Activated T-cell treated with anti-CD3 and anti-CD28 coated beads, Interleukin-2, amount 50 U/mL, for 24 hours (primary cell): ENCODE measurements at regions not wholly inside any gene's neighbourhood (a gene's known extent, or its start where the extent isn't known, plus 50 kb on each side); places are given as distances from the start of the nearest gene placed in this dataset.

Experiments
- DNase-seq: peaks from one replicate; pipeline ENCODE4 v3.0.0-alpha.2; 2020
- H3K27ac Mint-ChIP-seq: 2 replicates; pipeline ENCODE4 v1.8.0; 2020; ENCODE audit warnings: mild to moderate bottlenecking, mixed read lengths
- H3K27me3 Mint-ChIP-seq: 2 replicates; pipeline ENCODE4 v1.8.0; 2020; ENCODE audit warnings: mixed read lengths
- H3K36me3 Mint-ChIP-seq: 2 replicates; pipeline ENCODE4 v1.8.0; 2020; ENCODE audit warnings: low read depth, mixed read lengths
- H3K4me1 Mint-ChIP-seq: 2 replicates; pipeline ENCODE4 v1.8.0; 2020; ENCODE audit warnings: low read depth, mixed read lengths
- H3K4me3 Mint-ChIP-seq: 2 replicates; pipeline ENCODE4 v1.8.0; 2020; ENCODE audit warnings: mild to moderate bottlenecking, moderate library complexity, mixed read lengths
- H3K9me3 Mint-ChIP-seq: 2 replicates; pipeline ENCODE4 v1.8.0; 2020; ENCODE audit warnings: mixed read lengths

DNA sequence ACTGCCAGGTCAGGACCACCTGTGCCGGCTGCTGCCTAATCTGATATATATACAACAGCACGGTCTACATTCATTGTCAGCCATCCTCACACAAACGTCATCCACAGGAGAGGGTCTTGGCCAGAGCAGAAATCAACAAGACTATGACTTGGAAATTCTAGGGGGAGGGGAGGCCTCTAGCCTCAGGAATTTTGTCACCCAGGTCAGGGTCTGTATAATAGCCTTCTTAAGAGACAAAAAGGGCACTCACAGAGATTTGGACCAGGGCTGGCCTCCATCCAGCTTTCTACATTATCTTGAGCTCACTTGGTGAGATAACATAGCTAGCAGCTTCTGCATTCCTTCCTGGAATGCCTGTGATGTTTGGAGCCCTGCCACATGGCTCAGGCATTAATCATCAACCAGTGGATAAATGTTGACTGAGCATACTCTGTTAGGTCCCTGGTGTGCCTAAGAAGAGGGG, 50.4 kb upstream of the CTIF start:
- no peak for DNase-seq
- Mint-ChIP-seq H3K36me3 (no peaks in the 10 kb centered on the region), H3K9me3 (no peaks in the 10 kb centered on the region), H3K27ac (no peak overlapping the region), H3K27me3 (peaks cover 44% of the 10 kb centered on the region), H3K4me1 (no peaks in the 10 kb centered on the region), H3K4me3 (no peak overlapping the region)

DNA sequence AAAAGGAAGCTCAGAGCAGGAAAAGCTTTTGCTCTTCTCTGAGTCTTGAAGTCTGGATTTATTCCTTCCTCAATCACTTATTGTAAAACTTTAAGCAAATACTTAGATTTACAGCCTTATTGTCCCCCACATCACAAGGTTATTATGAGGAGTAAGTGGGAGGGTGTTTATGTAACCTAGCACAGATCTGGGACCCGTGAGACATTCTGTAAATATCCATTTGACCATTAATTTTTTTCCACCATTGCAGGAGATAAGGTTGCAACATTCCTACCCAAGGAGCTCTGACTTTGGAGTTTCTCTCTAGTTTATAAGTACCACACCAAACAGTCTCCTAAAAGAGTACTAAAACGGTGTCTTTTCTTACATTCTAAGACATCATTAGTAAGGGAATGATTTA, 52.1 kb upstream of the CTIF start:
- H3K4me3 Mint-ChIP-seq, result no peak overlapping the region
- no peaks in the 10 kb centered on the region for H3K36me3 Mint-ChIP-seq
- DNase-seq, result no peak
- H3K27ac Mint-ChIP-seq, result no peak overlapping the region
- H3K4me1 Mint-ChIP-seq, result no peaks in the 10 kb centered on the region
- H3K9me3 Mint-ChIP-seq, result no peaks in the 10 kb centered on the region
- H3K27me3 Mint-ChIP-seq, result peaks cover 31% of the 10 kb centered on the region

DNA sequence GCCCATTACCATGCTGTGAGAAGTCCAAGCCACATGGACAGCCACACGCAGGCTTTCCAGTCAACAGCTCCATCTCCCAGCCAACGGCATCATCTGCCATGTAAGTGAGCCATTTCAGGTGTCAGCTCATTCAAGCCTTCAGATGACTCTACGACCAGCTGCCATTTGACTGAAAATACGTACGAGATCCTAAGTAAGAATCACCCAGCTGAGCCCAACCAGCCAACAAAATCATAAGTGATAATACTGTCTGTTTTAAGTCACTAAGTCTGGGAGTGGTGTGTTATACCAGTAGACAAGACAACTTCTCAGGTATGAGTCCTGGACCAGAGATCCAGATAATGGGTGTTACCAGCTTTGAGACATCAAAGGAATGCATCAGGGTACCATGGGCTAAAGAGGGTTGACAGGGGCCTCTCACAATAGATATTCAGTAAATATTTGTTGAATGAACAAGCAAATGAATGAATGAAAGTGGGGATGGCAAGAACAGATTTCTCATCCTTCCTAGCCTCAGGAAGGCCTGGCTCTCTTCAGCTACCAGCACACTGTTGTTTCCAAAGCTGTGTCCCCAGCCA, 52.9 kb upstream of the CTIF start:
- no peak for DNase-seq
- no peak overlapping the region for H3K4me3 Mint-ChIP-seq
- H3K27ac Mint-ChIP-seq, result no peak overlapping the region
- no peaks in the 10 kb centered on the region for H3K4me1 Mint-ChIP-seq
- H3K36me3 Mint-ChIP-seq, result no peaks in the 10 kb centered on the region
- H3K27me3 Mint-ChIP-seq, result peaks cover 31% of the 10 kb centered on the region
- no peaks in the 10 kb centered on the region for H3K9me3 Mint-ChIP-seq

DNA sequence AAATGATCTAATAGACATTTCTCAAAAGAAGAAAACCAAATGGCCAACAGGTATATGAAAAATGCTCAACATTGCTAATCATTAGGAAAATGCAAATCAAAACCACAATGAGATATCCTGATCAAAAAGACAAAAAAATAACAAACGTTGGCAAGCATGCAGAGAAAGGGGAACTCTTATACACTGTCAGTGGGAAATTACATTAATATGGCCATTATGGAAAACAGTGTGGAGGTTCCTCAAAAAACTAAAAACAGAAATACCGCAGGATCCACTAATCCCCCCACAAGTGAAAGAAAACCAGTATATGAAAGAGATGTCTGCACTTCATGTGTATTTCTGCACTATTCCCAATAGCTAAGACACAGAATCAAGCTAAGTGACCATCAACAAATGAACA, 57.7 kb upstream of the CTIF start:
- Mint-ChIP-seq H3K9me3 (no peaks in the 10 kb centered on the region), H3K27me3 (peaks cover 23% of the 10 kb centered on the region), H3K4me3 (no peak overlapping the region), H3K4me1 (no peaks in the 10 kb centered on the region), H3K27ac (no peak overlapping the region), H3K36me3 (no peaks in the 10 kb centered on the region)
- no peak for DNase-seq

DNA sequence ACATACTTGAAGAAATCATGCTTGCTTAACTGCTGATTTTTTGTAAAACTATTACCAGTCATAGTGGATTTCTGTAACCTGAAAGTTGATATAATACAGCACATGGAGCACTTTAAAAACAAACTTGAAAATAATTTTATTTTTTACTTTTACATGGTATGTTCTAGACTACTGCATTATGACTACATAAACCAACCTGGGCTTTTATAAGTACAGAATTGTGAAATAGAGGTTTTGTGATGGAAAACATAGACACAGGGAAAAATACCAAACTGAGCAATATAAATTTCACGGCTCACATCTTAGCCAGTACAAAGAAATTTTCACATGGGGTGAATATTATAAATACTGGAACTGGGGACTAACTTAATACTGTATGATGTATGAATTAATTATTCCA, 59.3 kb upstream of the CTIF start:
- H3K4me1 Mint-ChIP-seq, result no peaks in the 10 kb centered on the region
- H3K9me3 Mint-ChIP-seq, result no peaks in the 10 kb centered on the region
- H3K4me3 Mint-ChIP-seq, result no peak overlapping the region
- no peak overlapping the region for H3K27ac Mint-ChIP-seq
- no peak for DNase-seq
- H3K27me3 Mint-ChIP-seq, result peaks cover 28% of the 10 kb centered on the region
- no peaks in the 10 kb centered on the region for H3K36me3 Mint-ChIP-seq

DNA sequence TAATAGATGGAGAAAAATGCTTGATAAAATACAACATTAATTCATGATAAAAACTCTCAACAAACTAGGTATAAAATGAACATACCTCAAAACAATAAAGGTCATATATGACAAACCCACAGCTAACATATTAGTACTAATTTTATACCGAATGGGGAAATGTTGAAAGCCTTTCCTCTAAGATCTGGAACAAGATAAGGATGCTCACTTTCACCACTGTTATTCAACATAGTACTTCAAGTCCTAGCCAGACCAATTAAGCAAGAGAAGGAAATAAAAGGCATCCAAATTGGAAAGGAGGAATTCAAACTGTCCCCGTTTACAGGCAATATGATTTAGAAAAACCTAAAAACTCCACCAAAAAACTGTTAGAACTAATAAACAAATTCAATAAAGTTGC, 61.5 kb upstream of the CTIF start:
- Mint-ChIP-seq H3K27ac (no peak overlapping the region), H3K36me3 (no peaks in the 10 kb centered on the region), H3K27me3 (peaks cover 36% of the 10 kb centered on the region), H3K9me3 (no peaks in the 10 kb centered on the region), H3K4me3 (no peak overlapping the region), H3K4me1 (no peaks in the 10 kb centered on the region)
- DNase-seq, result no peak

DNA sequence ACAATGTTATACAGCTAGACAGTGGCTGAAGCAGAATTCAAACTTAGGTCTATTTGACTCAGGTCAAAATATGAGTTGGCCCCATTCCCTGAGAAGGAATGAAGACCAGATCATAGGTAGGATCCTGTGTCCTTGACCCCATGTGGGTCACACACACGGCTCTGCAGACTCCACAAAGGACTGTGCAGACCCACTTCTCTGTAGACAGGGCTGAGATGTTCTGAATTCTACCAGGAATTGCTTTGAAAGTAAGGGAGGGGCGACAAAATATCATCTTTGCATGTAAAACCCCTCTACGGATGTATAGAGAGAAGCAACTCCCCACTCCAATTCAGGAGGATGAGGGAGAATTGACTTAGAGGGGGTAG, 62.3 kb upstream of the CTIF start:
- Mint-ChIP-seq H3K36me3 (no peaks in the 10 kb centered on the region), H3K27me3 (peaks cover 38% of the 10 kb centered on the region), H3K4me1 (no peaks in the 10 kb centered on the region), H3K27ac (no peak overlapping the region), H3K4me3 (no peak overlapping the region), H3K9me3 (no peaks in the 10 kb centered on the region)
- DNase-seq, result no peak

DNA sequence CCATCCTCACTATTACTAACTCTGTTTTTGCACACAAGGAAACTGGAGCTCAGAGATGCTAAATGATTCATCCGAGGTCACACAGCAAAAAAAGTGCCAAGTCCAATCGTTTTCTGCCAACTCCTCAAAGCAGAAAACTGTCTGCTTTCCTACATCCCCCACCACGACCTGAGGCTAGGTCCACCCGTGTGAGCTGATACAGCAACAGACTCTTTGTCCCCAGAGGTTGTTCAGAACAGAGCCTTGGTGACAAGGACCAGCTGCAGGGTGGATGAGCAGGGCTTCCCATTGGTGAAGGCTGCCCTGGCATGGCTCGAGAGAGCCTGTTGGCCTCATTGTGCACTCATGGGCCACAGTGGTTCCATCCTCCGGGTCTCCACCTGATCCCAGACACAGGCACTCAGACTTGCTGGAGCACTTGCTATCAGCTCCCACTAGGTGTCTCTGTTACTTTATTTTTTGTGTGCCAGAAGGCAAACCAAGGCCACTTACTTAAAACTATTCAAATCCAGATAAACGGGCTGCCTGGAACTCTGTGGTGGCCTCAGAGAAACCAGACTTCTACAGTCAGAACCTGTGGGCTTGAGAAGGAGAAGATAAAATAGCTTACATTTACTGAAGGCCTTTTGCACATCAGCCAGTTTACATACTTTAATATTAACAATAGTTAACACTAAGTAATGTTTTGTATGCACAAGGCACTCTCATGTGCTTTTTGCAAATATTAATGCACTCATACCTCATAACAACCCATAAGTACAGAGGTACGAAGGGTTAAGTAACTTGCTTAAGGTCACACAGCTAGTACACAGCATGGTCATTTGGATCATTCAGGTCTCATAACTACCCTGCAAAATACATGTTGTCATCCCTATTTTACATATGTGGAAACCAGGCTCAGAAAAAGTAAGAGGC, 62.9 kb upstream of the CTIF start:
- Mint-ChIP-seq H3K27ac (no peak overlapping the region), H3K4me1 (no peaks in the 10 kb centered on the region), H3K9me3 (no peaks in the 10 kb centered on the region), H3K27me3 (peaks cover 37% of the 10 kb centered on the region), H3K36me3 (no peaks in the 10 kb centered on the region), H3K4me3 (no peak overlapping the region)
- no peak for DNase-seq

DNA sequence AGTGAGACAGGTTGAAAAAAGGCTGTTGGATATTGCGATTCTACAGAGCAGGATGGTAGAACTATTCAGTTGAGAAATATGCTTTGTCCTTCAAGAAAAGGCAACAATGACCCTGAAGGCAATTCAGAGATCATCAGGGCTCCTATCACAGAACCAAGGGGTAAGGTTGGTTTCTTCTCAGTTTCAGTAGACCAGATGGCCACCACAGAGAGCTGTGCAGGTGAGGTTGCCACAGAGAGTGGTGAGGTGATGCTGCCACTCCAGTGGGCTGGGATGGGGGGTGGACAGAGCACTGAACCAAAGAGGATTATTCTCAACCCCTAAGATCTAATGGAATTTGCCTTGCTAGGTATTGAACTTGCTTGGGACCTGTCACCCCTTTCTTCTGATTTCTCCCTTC, 64.6 kb upstream of the ZBTB7C start:
- DNase-seq, result no peak
- Mint-ChIP-seq H3K36me3 (no peaks in the 10 kb centered on the region), H3K27me3 (peaks cover 38% of the 10 kb centered on the region), H3K27ac (no peak overlapping the region), H3K4me3 (no peak overlapping the region), H3K9me3 (no peaks in the 10 kb centered on the region), H3K4me1 (peaks cover 1% of the 10 kb centered on the region)

DNA sequence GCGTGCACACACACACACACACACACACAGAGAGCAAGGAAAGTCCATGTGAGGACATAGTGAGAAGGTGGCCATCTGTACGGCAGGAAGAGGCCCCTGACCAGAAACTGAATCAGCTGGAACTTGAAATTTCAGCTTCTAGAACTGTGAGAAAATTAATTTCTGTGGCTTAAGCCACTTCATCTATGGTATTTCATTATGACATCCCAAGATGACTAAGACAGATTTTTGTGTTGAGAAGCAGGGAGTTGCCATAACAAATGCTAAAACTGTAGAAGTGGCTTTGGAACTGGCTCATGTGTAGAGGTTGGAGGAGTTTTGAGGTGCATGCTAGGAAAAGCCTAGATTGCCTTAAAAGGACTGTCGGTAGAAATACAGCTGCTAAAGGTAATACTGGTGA, 63.4 kb upstream of the ZBTB7C start:
- Mint-ChIP-seq H3K4me3 (no peak overlapping the region), H3K36me3 (no peaks in the 10 kb centered on the region), H3K9me3 (no peaks in the 10 kb centered on the region), H3K4me1 (peaks cover 1% of the 10 kb centered on the region), H3K27me3 (peaks cover 47% of the 10 kb centered on the region), H3K27ac (no peak overlapping the region)
- no peak for DNase-seq

DNA sequence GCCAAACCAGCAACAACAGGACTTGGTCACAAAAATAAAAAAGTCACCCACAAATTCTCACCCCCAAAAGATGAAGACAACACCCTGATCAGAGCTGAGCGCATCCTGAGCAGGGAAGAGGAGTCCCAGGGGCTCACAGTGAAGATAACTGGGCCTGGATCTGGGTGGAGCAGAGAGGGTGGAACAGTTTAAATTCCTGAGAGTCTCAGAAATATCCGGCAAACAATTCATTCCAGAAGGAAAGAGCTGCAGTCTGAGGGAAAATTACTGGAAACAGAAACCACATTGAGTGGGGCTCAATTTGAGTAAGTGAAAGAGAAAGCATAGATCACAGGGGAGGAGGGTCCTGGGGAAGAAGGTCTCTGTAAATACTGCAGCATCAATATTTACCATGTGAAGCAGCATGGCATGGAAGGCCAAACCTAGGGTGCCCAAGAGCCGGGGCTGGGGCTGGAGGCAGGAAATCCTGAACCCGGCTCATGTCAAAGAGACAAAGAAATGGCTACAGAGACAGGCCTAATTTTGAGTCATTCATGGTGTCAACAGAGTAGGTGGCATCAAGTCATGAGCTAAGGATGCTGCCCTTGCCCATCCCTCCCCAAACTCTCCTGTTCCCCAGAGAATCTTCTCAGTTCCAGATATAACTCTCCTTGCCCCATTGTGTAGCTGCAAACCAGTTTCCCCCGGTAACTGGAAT, 61.4 kb upstream of the ZBTB7C start:
- Mint-ChIP-seq H3K9me3 (no peaks in the 10 kb centered on the region), H3K4me3 (no peak overlapping the region), H3K36me3 (no peaks in the 10 kb centered on the region), H3K27ac (no peak overlapping the region), H3K4me1 (peaks cover 1% of the 10 kb centered on the region), H3K27me3 (peaks cover 54% of the 10 kb centered on the region)
- no peak for DNase-seq

DNA sequence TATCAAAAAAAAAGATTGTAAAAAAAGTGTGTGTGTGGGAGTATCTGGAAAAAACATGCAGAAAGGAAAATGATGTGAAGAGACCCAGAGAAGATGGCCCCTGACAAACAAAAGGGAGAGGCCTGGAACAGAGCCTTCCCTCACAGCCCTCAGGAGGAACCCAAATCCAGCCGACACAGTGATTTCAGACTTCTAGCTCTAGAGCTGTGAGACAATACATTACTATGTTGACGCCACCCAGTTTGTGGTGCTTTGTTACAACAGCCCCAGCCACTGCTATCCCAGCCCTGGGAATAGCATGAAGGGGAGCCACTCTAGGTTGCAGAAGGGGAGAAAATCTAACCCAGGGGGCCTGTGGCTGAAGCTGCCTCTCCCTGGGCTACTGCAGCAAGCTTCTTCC, 59.0 kb upstream of the ZBTB7C start:
- no peak for DNase-seq
- Mint-ChIP-seq H3K36me3 (no peaks in the 10 kb centered on the region), H3K4me1 (peaks cover 1% of the 10 kb centered on the region), H3K27ac (no peak overlapping the region), H3K27me3 (peaks cover 66% of the 10 kb centered on the region), H3K4me3 (no peak overlapping the region), H3K9me3 (no peaks in the 10 kb centered on the region)

DNA sequence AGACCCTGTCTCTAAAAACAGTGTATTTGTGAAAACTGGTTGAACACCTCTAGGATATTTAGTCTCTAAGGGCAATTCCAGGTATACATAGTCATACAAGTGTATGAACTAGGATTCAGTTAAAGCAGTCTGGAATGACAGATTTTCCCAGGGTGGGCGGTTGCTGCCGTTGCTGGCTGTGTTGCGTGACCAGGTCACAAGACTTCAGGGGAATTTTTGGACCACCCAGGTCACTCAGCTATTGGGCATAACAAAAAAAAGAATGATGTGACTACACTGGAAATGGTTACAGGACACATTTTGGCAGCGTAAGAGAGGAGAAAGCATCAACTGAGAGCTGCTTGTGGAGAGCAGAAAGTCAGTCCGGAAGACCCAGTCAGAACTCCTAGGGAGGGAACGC, 58.0 kb upstream of the ZBTB7C start:
- Mint-ChIP-seq H3K4me3 (no peak overlapping the region), H3K4me1 (peaks cover 1% of the 10 kb centered on the region), H3K27me3 (peaks cover 67% of the 10 kb centered on the region)

DNA sequence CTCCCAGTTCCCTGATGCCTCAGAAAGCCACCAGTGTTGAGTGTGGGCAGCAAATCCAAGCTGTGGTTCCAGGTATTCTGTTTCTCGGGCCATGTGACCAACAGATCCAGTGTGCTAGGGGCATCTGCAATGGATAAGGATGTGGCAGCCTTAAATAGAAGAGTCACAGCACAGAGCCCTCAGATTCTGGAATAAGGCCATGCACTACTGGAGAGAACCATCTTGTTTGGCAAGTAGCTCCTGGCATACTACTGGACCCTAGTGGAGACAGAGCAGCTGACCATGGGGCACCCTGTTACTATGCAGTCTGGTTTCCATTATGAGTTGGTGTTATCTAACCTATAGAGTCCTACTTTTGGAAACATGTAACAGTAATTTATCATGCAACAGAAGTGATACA, 53.3 kb upstream of the ZBTB7C start:
- H3K27me3 Mint-ChIP-seq, result peaks cover 75% of the 10 kb centered on the region

More for the DNA sequence above, 58.0 kb upstream of the ZBTB7C start:
- Mint-ChIP-seq H3K27ac (no peak overlapping the region), H3K9me3 (no peaks in the 10 kb centered on the region), H3K36me3 (no peaks in the 10 kb centered on the region)
- no peak for DNase-seq

More for the DNA sequence above, 53.3 kb upstream of the ZBTB7C start:
- DNase-seq, result no peak
- H3K4me3 Mint-ChIP-seq, result no peak overlapping the region
- no peaks in the 10 kb centered on the region for H3K36me3 Mint-ChIP-seq
- peaks cover under 1% of the 10 kb centered on the region for H3K4me1 Mint-ChIP-seq
- no peak overlapping the region for H3K27ac Mint-ChIP-seq
- H3K9me3 Mint-ChIP-seq, result no peaks in the 10 kb centered on the region
